Endothelial cell of umbilical vein (primary cell): ENCODE measurements at regions not wholly inside any gene's neighbourhood (a gene's known extent, or its start where the extent isn't known, plus 50 kb on each side); places are given as distances from the start of the nearest gene placed in this dataset.

Source experiments
- CTCF ChIP-seq, 2 donors: IDR thresholded peaks; 1 replicate in 1 of 2; 2 replicates in 1 of 2; pipeline ENCODE4 v1.5.1; 2011; ENCODE audit warnings: low read length in 2 of 2, mild to moderate bottlenecking in 2 of 2, moderate library complexity in 2 of 2, control low read depth in 1 of 2, inconsistent platforms in 1 of 2, low read depth in 1 of 2; ENCODE audit not compliant: insufficient read depth in 1 of 2; ENCODE audit errors: extremely low read depth in 1 of 2
- EZH2 ChIP-seq: IDR thresholded peaks from 2 replicates; pipeline ENCODE4 v1.6.1; 2012; ENCODE audit warnings: borderline replicate concordance, low read depth, mild to moderate bottlenecking, moderate library complexity, low read length, inconsistent platforms; ENCODE audit not compliant: severe bottlenecking
- FOS ChIP-seq: IDR thresholded peaks from 2 replicates; pipeline ENCODE4 v1.6.1; 2011; ENCODE audit warnings: mild to moderate bottlenecking, low read length, moderate library complexity, borderline replicate concordance; ENCODE audit not compliant: insufficient read depth
- GATA2 ChIP-seq: IDR thresholded peaks from 2 replicates; pipeline ENCODE4 v1.7.0; 2011; ENCODE audit warnings: low read depth, mild to moderate bottlenecking, moderate library complexity, mixed read lengths, low read length; ENCODE audit not compliant: insufficient read length, insufficient read depth
- JUN ChIP-seq: IDR thresholded peaks from 2 replicates; pipeline ENCODE4 v1.6.1; 2011; ENCODE audit warnings: borderline replicate concordance, low read depth; ENCODE audit not compliant: insufficient read length, insufficient read depth
- MAX ChIP-seq: IDR thresholded peaks from 2 replicates; pipeline ENCODE4 v1.6.1; 2011; ENCODE audit not compliant: insufficient read depth, insufficient read length
- MYC ChIP-seq: IDR thresholded peaks from one replicate; pipeline ENCODE4 v1.6.1; 2011; ENCODE audit warnings: mild to moderate bottlenecking, low read depth, low read length
- POLR2A ChIP-seq: IDR thresholded peaks from 2 replicates; pipeline ENCODE4 v1.6.1; 2012; ENCODE audit warnings: low read depth, mild to moderate bottlenecking, control low read depth, low read length
- POLR2AphosphoS5 ChIP-seq: IDR thresholded peaks from 2 replicates; pipeline ENCODE4 v1.6.1; 2012; ENCODE audit warnings: low read depth, mild to moderate bottlenecking, control low read depth, low read length, moderate library complexity; ENCODE audit not compliant: insufficient read depth

DNA sequence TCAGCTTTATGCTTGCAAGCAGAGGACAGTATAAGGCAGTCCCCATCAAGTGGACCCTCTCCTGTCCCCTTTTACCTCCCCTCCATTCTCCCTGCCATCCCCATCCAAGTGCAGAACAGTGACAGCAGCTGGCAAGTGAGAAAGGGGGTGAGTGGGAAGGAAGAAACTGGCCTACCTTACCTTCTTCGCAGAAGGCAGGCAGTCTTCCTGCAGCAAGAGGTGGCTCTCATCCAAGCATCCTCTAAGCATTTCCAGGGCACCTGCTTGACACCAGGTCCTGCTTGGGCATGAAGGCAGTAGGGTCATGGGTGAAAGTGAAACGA, 77.3 kb upstream of the SH3PXD2B start:
- no peak for TF ChIP-seq EZH2
- TF ChIP-seq CTCF (IDR thresholded peaks at IDR 0.05; ENCODE audit: extremely low read depth in 1 of 2, insufficient read depth in 1 of 2, low read depth in 1 of 2, low read length in 2 of 2), result no peak
- no peak for TF ChIP-seq MYC
- TF ChIP-seq POLR2A, result no peak
- no peak for TF ChIP-seq POLR2AphosphoS5
- no peak for TF ChIP-seq FOS
- TF ChIP-seq MAX, result no peak
- TF ChIP-seq GATA2, result no peak
- no peak for TF ChIP-seq JUN
